Left lobe of liver (tissue), 2 donors: ENCODE measurements at regions not wholly inside any gene's neighbourhood (a gene's known extent, or its start where the extent isn't known, plus 50 kb on each side); places are given as distances from the start of the nearest gene placed in this dataset.

Source experiments
- ATAC-seq: fragments of 200-7000 bp; cut with Tn5 transposase; one replicate; pipeline ENCODE4 v1.9.1; 2020; ENCODE audit warnings: mild to moderate bottlenecking, moderate library complexity
- DNase-seq: peaks from one replicate; pipeline ENCODE4 v3.0.0-alpha.2; 2020; ENCODE audit warnings: low spot score
- donor health status: DM: no; HTN: no; CAD: no; lungs with moderate emphysema.
- donor health status: DM: no; HTN: yes; CAD: no.

GRCh38 chr1:101290922-101291561 lies 54.2 kb downstream of the S1PR1 start:
- ATAC-seq (no peak), DNase-seq (no peak)

GRCh38 chr1:101291562-101292380 lies 55.0 kb downstream of the S1PR1 start:
- no peak for ATAC-seq

GRCh38 chr1:101293461-101294051 lies 56.7 kb downstream of the S1PR1 start:
- ATAC-seq (no peak), DNase-seq (no peak)

More at GRCh38 chr1:101291562-101292380, 55.0 kb downstream of the S1PR1 start:
- DNase-seq, result no peak

- ATAC-seq, result no peak
- DNase-seq, result no peak
Measured at GRCh38 chr1:101295209-101295608, 58.4 kb downstream of the S1PR1 start.

- ATAC-seq (no peak), DNase-seq (no peak)
Measured at GRCh38 chr1:101298663-101299062, 61.8 kb downstream of the S1PR1 start.

GRCh38 chr1:101299141-101299540 lies 62.3 kb downstream of the S1PR1 start:
- no peak for ATAC-seq
- DNase-seq, result no peak

GRCh38 chr1:101299710-101300109 lies 62.9 kb downstream of the S1PR1 start:
- ATAC-seq (no peak), DNase-seq (no peak)

GRCh38 chr1:101300916-101301315 lies 64.1 kb downstream of the S1PR1 start:
- no peak for ATAC-seq
- DNase-seq, result no peak

GRCh38 chr1:101301446-101302057 lies 64.7 kb downstream of the S1PR1 start:
- DNase-seq (no peak), ATAC-seq (no peak)

- no peak for ATAC-seq
- DNase-seq, result no peak
Measured at GRCh38 chr1:101302831-101303511, 66.2 kb downstream of the S1PR1 start.

- ATAC-seq (no peak), DNase-seq (no peak)
Measured at GRCh38 chr1:101307985-101308689, 71.3 kb downstream of the S1PR1 start.

GRCh38 chr1:101308935-101309333 lies 72.1 kb downstream of the S1PR1 start:
- ATAC-seq, result no peak

GRCh38 chr1:101309334-101310311 lies 72.8 kb downstream of the S1PR1 start:
- DNase-seq (peak; percentile 48), ATAC-seq (peak; percentile 98)

More at GRCh38 chr1:101308935-101309333, 72.1 kb downstream of the S1PR1 start:
- no peak for DNase-seq

GRCh38 chr1:101310506-101310905 lies 73.7 kb downstream of the S1PR1 start:
- DNase-seq, result no peak

GRCh38 chr1:101311146-101311920 lies 74.5 kb downstream of the S1PR1 start:
- no peak for ATAC-seq
- no peak for DNase-seq

More at GRCh38 chr1:101310506-101310905, 73.7 kb downstream of the S1PR1 start:
- ATAC-seq, result no peak

- DNase-seq (no peak), ATAC-seq (no peak)
Measured at GRCh38 chr1:101312147-101312546, 75.3 kb downstream of the S1PR1 start.

GRCh38 chr1:101313356-101313755 lies 76.5 kb downstream of the S1PR1 start:
- ATAC-seq (no peak), DNase-seq (no peak)

GRCh38 chr1:101314244-101314643 lies 77.4 kb downstream of the S1PR1 start:
- DNase-seq (no peak), ATAC-seq (no peak)
